ENCODE measurements at regions not wholly inside any gene's neighbourhood (a gene's known extent, or its start where the extent isn't known, plus 50 kb on each side); places are given as distances from the start of the nearest gene placed in this dataset.
A peak's percentile ranks its signal among the peaks of the same experiment; 100 is the strongest.

DNA sequence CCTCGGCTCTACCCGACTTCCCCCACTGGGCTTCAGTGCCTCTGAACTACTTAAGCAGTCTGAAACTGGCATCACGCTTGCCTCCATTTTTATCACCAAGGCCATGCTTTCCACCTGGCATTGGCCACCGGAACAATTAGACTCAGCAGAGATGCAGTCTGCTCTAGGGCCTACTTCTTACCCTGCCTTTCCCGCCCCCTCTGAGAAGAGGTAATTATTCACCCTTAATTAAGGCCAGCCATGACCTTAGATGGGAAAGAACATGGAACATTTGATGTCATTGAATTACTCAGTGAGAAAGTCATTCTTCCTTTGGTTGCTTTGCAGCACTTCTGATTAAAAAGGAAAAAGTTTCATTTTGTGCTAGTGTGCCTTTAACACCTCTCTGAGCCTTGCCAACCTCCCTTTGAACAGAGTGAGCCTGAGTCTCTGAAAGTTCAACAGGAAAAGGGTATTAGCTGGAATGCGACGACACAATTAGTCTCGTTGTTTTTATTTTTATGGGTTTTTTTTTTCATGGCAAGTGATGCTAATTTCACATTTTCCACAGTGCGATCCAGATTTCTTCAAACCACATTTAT lies 60.9 kb upstream of the TNRC6A start:
- DNase-seq, result peak in 2 of 5 donors; percentile 43 to 69
- H3K27ac ChIP-seq (ENCODE audit: low read depth in 2 of 2, low read length in 2 of 2), result peak overlapping the region in 1 of 2 donors; percentile 44
- no peak for FAIRE-seq
- H3K9me3 ChIP-seq (ENCODE audit: control insufficient read depth in 2 of 3, insufficient read depth in 1 of 3, low read length in 3 of 3), result no peaks in the 10 kb centered on the region
- no peak overlapping the region for H3K4me3 ChIP-seq (ENCODE audit: low read length in 3 of 3)
- H3K36me3 ChIP-seq (ENCODE audit: control insufficient read depth in 2 of 3, insufficient read depth in 3 of 3, low read length in 3 of 3), result no peaks in the 10 kb centered on the region
- peaks cover 0 to 4% (median 0%) of the 10 kb centered on the region in 3 donors for H3K4me1 ChIP-seq (ENCODE audit: control insufficient read depth in 2 of 3, insufficient read depth in 2 of 3, low read depth in 1 of 3, low read length in 3 of 3)
- TF ChIP-seq, protein P1, sequence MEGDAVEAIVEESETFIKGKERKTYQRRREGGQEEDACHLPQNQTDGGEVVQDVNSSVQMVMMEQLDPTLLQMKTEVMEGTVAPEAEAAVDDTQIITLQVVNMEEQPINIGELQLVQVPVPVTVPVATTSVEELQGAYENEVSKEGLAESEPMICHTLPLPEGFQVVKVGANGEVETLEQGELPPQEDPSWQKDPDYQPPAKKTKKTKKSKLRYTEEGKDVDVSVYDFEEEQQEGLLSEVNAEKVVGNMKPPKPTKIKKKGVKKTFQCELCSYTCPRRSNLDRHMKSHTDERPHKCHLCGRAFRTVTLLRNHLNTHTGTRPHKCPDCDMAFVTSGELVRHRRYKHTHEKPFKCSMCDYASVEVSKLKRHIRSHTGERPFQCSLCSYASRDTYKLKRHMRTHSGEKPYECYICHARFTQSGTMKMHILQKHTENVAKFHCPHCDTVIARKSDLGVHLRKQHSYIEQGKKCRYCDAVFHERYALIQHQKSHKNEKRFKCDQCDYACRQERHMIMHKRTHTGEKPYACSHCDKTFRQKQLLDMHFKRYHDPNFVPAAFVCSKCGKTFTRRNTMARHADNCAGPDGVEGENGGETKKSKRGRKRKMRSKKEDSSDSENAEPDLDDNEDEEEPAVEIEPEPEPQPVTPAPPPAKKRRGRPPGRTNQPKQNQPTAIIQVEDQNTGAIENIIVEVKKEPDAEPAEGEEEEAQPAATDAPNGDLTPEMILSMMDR (IDR thresholded peaks at IDR 0.05; ENCODE audit: borderline replicate concordance, extremely low read depth, insufficient read depth), result no peak
- no peak overlapping the region for H3K9ac ChIP-seq (ENCODE audit: low read length in 3 of 3)
- H3K27me3 ChIP-seq (ENCODE audit: control insufficient read depth, insufficient read depth, low read length), result no peaks in the 10 kb centered on the region
- intact Hi-C loops (cut with DNase I), result no loop called here

DNA sequence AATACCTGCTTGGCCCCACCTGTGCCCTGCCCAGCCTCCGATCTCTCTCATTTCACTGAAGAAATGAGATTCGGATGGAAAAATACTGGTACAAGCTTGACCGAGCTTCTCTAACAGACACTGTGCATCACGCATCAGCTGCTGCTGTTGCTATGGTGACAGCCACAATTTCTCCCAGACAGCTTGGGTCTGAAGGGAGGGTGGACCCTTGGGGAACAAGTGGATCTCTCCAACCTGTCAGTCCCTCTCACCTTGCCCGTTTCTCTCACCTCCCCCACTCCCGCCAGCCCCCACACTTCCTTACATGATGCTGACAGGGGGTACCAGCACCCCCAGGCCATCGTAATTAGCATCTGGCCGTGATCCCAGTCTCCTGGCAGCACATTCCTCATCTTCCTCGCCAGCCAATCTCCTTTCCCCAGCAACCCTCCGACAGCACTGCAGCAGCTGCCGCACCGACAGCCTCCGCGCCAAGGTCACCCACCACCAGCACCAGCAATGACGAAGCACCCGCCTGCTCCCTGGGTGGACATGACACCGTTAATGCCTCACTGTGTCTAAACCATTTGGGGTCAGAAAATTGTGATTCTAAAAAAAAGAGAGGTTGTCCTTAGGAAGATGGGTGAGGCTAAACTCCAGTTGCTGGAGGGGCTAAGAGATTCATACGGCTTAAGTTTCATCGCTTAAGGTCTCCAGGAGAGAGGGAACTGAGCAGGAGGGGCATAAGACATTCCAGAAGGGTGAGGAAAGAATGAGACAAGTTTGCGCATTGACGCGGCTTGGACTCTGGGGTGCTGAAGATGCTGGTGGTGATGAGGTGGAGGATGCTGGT lies 58.6 kb upstream of the TNRC6A start:
- Histone ChIP-seq H3K9ac (ENCODE audit: low read length in 3 of 3) (no peak overlapping the region), H3K36me3 (ENCODE audit: control insufficient read depth in 2 of 3, insufficient read depth in 3 of 3, low read length in 3 of 3) (no peaks in the 10 kb centered on the region), H3K9me3 (ENCODE audit: control insufficient read depth in 2 of 3, insufficient read depth in 1 of 3, low read length in 3 of 3) (no peaks in the 10 kb centered on the region), H3K27me3 (ENCODE audit: control insufficient read depth, insufficient read depth, low read length) (no peaks in the 10 kb centered on the region), H3K27ac (ENCODE audit: low read depth in 2 of 2, low read length in 2 of 2) (no peak overlapping the region), H3K4me3 (ENCODE audit: low read length in 3 of 3) (peak overlapping the region in 1 of 3 donors; percentile 25), H3K4me1 (ENCODE audit: control insufficient read depth in 2 of 3, insufficient read depth in 2 of 3, low read depth in 1 of 3, low read length in 3 of 3) (peaks cover 0 to 4% (median 0%) of the 10 kb centered on the region in 3 donors)
- TF ChIP-seq, protein P1 (IDR thresholded peaks at IDR 0.05; ENCODE audit: borderline replicate concordance, extremely low read depth, insufficient read depth), result no peak
- FAIRE-seq, result no peak
- intact Hi-C loops (cut with DNase I), result no loop called here
- peak; percentile 82 to 90 (median 84) for DNase-seq

DNA sequence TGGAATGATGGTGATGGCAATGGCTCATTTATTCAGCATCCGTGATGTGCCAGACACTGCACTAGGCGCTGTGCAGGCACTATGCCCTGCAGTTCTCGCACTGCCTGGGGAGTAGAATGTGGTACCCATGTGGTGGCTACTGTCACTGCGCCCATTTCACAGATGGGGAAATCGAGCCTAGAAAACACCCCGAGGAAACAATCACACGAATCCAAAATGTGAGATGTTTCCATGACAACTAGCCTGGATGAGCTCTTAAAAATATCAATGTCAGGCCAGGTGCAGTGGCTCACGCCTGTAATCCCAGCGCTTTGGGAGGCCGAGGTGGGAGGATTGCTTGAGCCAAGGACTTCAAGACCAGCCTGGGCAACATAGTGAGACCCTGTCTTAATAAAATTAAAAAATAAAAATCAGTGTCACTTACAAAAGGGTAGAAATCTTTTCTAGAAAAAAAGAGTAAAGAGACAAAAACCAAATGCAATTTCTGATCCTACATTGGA lies 57.9 kb upstream of the TNRC6A start:
- TF ChIP-seq, protein P1 (IDR thresholded peaks at IDR 0.05; ENCODE audit: borderline replicate concordance, extremely low read depth, insufficient read depth), result no peak
- DNase-seq (no peak), FAIRE-seq (no peak)
- Histone ChIP-seq H3K9me3 (ENCODE audit: control insufficient read depth in 2 of 3, insufficient read depth in 1 of 3, low read length in 3 of 3) (no peaks in the 10 kb centered on the region), H3K9ac (ENCODE audit: low read length in 3 of 3) (no peak overlapping the region), H3K4me1 (ENCODE audit: control insufficient read depth in 2 of 3, insufficient read depth in 2 of 3, low read depth in 1 of 3, low read length in 3 of 3) (peaks cover 0 to 4% (median 0%) of the 10 kb centered on the region in 3 donors), H3K4me3 (ENCODE audit: low read length in 3 of 3) (no peak overlapping the region), H3K36me3 (ENCODE audit: control insufficient read depth in 2 of 3, insufficient read depth in 3 of 3, low read length in 3 of 3) (no peaks in the 10 kb centered on the region), H3K27ac (ENCODE audit: low read depth in 2 of 2, low read length in 2 of 2) (no peak overlapping the region), H3K27me3 (ENCODE audit: control insufficient read depth, insufficient read depth, low read length) (no peaks in the 10 kb centered on the region)
- intact Hi-C loops (cut with DNase I), result no loop called here
